Right lobe of liver (tissue), 6 donors: ENCODE measurements at regions not wholly inside any gene's neighbourhood (a gene's known extent, or its start where the extent isn't known, plus 50 kb on each side); places are given as distances from the start of the nearest gene placed in this dataset.

Experiments used
- ATAC-seq, 4 donors: fragments of 200-7000 bp; cut with Tn5 transposase; one replicate each; pipeline ENCODE4 v1.9.1; 2020; ENCODE audit warnings: mild to moderate bottlenecking in 4 of 4, moderate library complexity in 4 of 4
- DNase-seq, 3 donors: peaks; one replicate each; pipeline ENCODE4 v3.0.0-alpha.2; 2020
- H3K27ac ChIP-seq, 3 donors: fragments of 200-600 bp; one replicate each; pipeline ENCODE4 v1.8.0; 2022
- H3K27me3 ChIP-seq, 2 donors: fragments of 200-600 bp; one replicate each; pipeline ENCODE4 v1.8.0; 2022
- H3K36me3 ChIP-seq, 4 donors: fragments of 200-600 bp; sonication (generic) in 1 of 4; one replicate each; pipeline versions ENCODE4 v1.5.1 to v1.8.0; 2017 to 2022; ENCODE audit warnings: control low read depth in 1 of 4
- H3K4me1 ChIP-seq, 4 donors: fragments of 200-600 bp; sonication (generic) in 1 of 4; one replicate each; pipeline versions ENCODE4 v1.5.1 to v1.8.0; 2017 to 2022; ENCODE audit warnings: control low read depth in 1 of 4
- H3K4me3 ChIP-seq, 3 donors: fragments of 200-600 bp; one replicate each; pipeline ENCODE4 v1.8.0; 2022
- H3K9me3 ChIP-seq, 4 donors: fragments of 200-600 bp; sonication (generic) in 1 of 4; one replicate each; pipeline versions ENCODE4 v1.5.1 to v1.8.0; 2017 to 2022; ENCODE audit warnings: control low read depth in 1 of 4
- POLR2A ChIP-seq: fragments of 450-650 bp; IDR thresholded peaks from one replicate; pipeline ENCODE4 v1.6.1; 2017; ENCODE audit warnings: antibody characterized with exemption, mild to moderate bottlenecking
- whole genome bisulfite sequencing: methylation state at CpG from one replicate; pipeline ENCODE4 v1.1.6; 2018; ENCODE audit warnings: low coverage, low lambda C conversion rate; ENCODE audit not compliant: insufficient coverage; ENCODE audit errors: missing lambda C conversion rate; 5-methylcytosine and 5-hydroxymethylcytosine counted together
- intact Hi-C, 2 donors: fragments of 100-400 bp; cut with DNase I; formaldehyde crosslinking; loops; one replicate each; pipeline versions ENCODE4 v1.11.2 to v1.14.1; 2022
- TF ChIP-seq, protein P1 (sequence below), 4 donors: fragments of 200-600 bp in 3 of 4; fragments of 450-650 bp in 1 of 4; IDR thresholded peaks; one replicate each; pipeline versions ENCODE4 v1.5.1 to v1.8.0; 2016 to 2022; ENCODE audit warnings: antibody characterized with exemption in 4 of 4, mild to moderate bottlenecking in 2 of 4
- donor health status: DM: no; HTN: yes; CAD: no.
- donor health status: DM: no; HTN: no; CAD: no.
- donor health status: DM: no; HTN: no; CAD: no.
- donor health status: DM: no; HTN: yes; CAD: no.
- donor health status: DM: no; HTN: yes; CAD: no.

DNA sequence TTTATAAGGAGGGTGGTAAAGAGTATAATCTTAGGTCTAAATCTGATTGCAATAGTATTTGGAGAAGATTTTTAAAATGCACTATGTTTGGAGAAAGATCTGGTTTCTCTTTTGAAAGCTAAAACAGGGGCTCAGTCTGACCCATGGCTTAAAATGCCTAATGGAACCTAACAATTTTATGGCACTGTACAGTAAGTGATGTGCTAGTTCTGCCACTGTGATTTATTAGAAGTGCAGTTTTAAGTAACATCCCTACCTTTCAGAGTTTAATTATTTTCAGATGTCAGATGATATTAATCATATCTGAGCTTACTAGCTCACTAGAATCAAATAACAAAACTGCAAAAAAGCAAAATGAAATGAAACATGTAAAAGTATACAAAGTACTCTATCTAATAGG lies 514.7 kb upstream of the KCND2 start:
- Histone ChIP-seq H3K4me1 (no peaks in the 10 kb centered on the region), H3K9me3 (no peaks in the 10 kb centered on the region), H3K36me3 (no peaks in the 10 kb centered on the region), H3K4me3 (no peak overlapping the region), H3K27me3 (no peaks in the 10 kb centered on the region), H3K27ac (no peak overlapping the region)
- no peak for TF ChIP-seq POLR2A
- TF ChIP-seq, protein P1, sequence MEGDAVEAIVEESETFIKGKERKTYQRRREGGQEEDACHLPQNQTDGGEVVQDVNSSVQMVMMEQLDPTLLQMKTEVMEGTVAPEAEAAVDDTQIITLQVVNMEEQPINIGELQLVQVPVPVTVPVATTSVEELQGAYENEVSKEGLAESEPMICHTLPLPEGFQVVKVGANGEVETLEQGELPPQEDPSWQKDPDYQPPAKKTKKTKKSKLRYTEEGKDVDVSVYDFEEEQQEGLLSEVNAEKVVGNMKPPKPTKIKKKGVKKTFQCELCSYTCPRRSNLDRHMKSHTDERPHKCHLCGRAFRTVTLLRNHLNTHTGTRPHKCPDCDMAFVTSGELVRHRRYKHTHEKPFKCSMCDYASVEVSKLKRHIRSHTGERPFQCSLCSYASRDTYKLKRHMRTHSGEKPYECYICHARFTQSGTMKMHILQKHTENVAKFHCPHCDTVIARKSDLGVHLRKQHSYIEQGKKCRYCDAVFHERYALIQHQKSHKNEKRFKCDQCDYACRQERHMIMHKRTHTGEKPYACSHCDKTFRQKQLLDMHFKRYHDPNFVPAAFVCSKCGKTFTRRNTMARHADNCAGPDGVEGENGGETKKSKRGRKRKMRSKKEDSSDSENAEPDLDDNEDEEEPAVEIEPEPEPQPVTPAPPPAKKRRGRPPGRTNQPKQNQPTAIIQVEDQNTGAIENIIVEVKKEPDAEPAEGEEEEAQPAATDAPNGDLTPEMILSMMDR (IDR thresholded peaks at IDR 0.05), result no peak
- ATAC-seq (no peak), DNase-seq (no peak)
- intact Hi-C loops, result no loop called here

DNA sequence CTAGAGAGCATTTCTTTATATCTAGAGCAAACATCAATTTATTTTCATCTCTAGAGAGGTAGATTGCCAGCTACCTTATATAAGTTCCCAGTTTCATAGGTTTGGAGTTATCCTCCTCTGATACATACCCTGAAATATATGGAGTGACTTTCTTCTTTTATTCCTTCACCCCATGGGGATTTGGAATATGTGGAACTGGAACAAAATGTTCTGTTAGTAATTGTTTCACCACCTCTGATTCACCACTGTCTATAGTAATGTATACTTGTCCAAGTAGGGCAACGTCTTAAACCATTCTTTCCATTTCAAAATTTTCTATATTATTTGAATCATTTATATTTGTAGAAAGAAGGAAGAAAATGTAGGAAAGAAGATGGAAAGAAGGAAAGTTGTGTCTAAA lies 511.2 kb upstream of the KCND2 start:
- H3K27ac ChIP-seq, result no peak overlapping the region
- H3K36me3 ChIP-seq, result no peaks in the 10 kb centered on the region
- no peak for ATAC-seq
- intact Hi-C loops, result no loop called here
- WGBS, result 59% methylated on average over 1 of the region's 1 CpG
- no peak for DNase-seq
- no peaks in the 10 kb centered on the region for H3K4me1 ChIP-seq
- H3K27me3 ChIP-seq, result no peaks in the 10 kb centered on the region
- TF ChIP-seq, protein P1 (IDR thresholded peaks at IDR 0.05), result no peak
- TF ChIP-seq POLR2A, result no peak
- no peaks in the 10 kb centered on the region for H3K9me3 ChIP-seq
- H3K4me3 ChIP-seq, result no peak overlapping the region

DNA sequence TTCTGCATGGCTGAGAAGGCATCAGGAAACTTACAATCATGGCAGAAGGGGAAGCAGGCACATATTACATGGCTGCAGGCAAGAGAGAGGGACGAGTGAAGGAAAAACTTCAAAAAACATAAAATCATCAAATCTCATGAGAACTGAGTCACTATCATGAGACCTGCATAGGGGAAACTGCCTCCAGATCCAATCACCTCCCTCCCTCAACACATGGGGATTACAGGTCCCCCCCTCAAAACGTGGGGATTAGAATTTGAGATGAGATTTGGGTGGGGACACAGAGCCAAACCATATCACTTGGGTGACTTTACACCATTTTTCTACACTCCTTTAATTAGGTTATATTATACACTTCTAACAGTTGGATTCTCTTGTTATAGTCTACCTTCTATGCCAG lies 490.7 kb upstream of the KCND2 start:
- H3K27me3 ChIP-seq, result no peaks in the 10 kb centered on the region
- H3K4me1 ChIP-seq, result no peaks in the 10 kb centered on the region
- H3K4me3 ChIP-seq, result no peak overlapping the region
- WGBS, result 23% methylated on average over 2 of the region's 2 CpGs
- intact Hi-C loops, result no loop called here
- no peak overlapping the region for H3K27ac ChIP-seq
- TF ChIP-seq, protein P1 (IDR thresholded peaks at IDR 0.05), result no peak
- no peak for TF ChIP-seq POLR2A
- DNase-seq (no peak), ATAC-seq (no peak)
- no peaks in the 10 kb centered on the region for H3K9me3 ChIP-seq
- no peaks in the 10 kb centered on the region for H3K36me3 ChIP-seq

DNA sequence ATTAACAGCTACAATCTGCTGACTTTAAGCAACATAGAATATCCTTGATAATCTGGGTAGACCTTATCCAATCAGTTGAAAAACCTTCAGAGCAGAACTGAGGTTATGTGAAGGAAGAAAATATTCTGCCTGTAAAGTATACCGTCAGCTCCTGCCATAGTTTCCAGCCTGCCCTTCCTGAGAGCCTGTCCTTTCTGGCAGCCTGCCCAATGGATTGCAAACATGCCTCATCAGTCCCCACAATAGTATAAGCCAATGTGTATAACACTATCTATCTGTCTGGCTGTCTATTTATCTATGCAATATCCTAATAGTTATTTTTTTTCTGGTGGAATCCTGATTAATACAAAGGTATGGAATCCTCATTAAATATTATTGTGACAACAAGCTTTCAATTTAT lies 489.2 kb upstream of the KCND2 start:
- Histone ChIP-seq H3K4me3 (no peak overlapping the region), H3K9me3 (no peaks in the 10 kb centered on the region), H3K36me3 (no peaks in the 10 kb centered on the region), H3K27ac (no peak overlapping the region), H3K4me1 (no peaks in the 10 kb centered on the region), H3K27me3 (no peaks in the 10 kb centered on the region)
- DNase-seq, result peak in 1 of 3 donors; percentile 21
- ATAC-seq, result no peak
- TF ChIP-seq, protein P1 (IDR thresholded peaks at IDR 0.05), result no peak
- no peak for TF ChIP-seq POLR2A
- 50% methylated on average over 1 of the region's 1 CpG for WGBS
- intact Hi-C loops, result no loop called here

DNA sequence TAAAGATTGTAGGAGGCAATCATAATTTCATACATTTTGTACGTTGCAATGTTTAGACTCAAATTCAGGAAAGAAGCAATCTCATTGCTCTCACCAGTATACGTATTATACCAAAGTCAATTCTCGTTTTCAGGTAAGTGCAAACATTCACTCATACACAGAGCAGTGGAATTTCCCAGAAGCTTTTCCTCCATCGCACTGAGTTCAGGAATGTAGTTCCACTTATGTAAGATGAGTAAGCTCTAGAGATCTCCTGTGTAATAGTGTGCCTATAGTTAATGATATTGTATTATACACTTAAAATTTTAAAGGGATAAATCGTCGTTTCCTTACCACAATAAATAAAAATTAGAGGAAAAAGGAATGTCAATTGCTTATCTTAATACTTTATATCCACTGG lies 470.8 kb upstream of the KCND2 start:
- 49% methylated on average over 6 of the region's 6 CpGs for WGBS

More for the DNA sequence above, 470.8 kb upstream of the KCND2 start:
- Histone ChIP-seq H3K9me3 (no peaks in the 10 kb centered on the region), H3K27ac (no peak overlapping the region), H3K27me3 (no peaks in the 10 kb centered on the region), H3K4me1 (no peaks in the 10 kb centered on the region), H3K4me3 (no peak overlapping the region), H3K36me3 (no peaks in the 10 kb centered on the region)
- intact Hi-C loops, result no loop called here
- ATAC-seq (no peak), DNase-seq (no peak)
- TF ChIP-seq, protein P1 (IDR thresholded peaks at IDR 0.05), result no peak
- TF ChIP-seq POLR2A, result no peak
